ENCODE measurements at regions not wholly inside any gene's neighbourhood (a gene's known extent, or its start where the extent isn't known, plus 50 kb on each side); places are given as distances from the start of the nearest gene placed in this dataset.

DNA sequence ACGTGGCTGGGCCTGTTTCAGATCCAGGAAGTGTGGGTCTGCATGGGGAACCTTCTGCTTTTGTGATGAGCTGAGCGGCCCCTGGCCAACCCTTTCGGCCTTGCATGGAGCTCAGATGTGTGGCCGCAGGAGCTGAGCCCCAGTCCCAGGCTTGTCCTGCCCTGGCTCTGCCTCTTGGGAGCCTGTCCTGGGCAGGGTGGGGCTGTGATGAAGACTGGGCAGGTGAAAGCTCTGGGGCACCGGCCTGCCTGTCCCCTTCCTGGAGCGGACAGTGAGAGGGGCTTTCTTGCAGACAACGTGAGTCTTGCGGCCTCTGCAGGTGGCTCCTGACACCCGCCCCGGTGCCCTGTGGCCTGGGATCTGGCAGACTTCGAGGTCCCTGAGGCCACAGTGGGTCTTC lies 1296.6 kb downstream of the BRD1 start:
- no peaks in the 10 kb centered on the region for H4K20me1 ChIP-seq (ENCODE audit: insufficient read depth, low read length, poor library complexity, severe bottlenecking)
- H3K79me2 ChIP-seq (ENCODE audit: insufficient read depth, low read length): no peaks in the 10 kb centered on the region
- H3K27me3 ChIP-seq (ENCODE audit: insufficient read depth, low read length, poor library complexity, severe bottlenecking): no peaks in the 10 kb centered on the region
- TF ChIP-seq, protein P1, sequence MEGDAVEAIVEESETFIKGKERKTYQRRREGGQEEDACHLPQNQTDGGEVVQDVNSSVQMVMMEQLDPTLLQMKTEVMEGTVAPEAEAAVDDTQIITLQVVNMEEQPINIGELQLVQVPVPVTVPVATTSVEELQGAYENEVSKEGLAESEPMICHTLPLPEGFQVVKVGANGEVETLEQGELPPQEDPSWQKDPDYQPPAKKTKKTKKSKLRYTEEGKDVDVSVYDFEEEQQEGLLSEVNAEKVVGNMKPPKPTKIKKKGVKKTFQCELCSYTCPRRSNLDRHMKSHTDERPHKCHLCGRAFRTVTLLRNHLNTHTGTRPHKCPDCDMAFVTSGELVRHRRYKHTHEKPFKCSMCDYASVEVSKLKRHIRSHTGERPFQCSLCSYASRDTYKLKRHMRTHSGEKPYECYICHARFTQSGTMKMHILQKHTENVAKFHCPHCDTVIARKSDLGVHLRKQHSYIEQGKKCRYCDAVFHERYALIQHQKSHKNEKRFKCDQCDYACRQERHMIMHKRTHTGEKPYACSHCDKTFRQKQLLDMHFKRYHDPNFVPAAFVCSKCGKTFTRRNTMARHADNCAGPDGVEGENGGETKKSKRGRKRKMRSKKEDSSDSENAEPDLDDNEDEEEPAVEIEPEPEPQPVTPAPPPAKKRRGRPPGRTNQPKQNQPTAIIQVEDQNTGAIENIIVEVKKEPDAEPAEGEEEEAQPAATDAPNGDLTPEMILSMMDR (conservative IDR thresholded peaks at IDR 0.05; ENCODE audit: low read length): no peak
- no peak for TF ChIP-seq EZH2phosphoT487 (IDR thresholded peaks at IDR 0.05; ENCODE audit: borderline replicate concordance)
- no peak overlapping the region for H3K4me3 ChIP-seq (ENCODE audit: low read length, poor library complexity, severe bottlenecking)
- H3K9me3 ChIP-seq (ENCODE audit: insufficient read depth, low read depth, low read length): no peaks in the 10 kb centered on the region; the same call in 1 of the 2 replicates
- H3K36me3 ChIP-seq (ENCODE audit: insufficient read depth, low read length): no peaks in the 10 kb centered on the region
- no peaks in the 10 kb centered on the region for H3F3A ChIP-seq (ENCODE audit: low read depth)
- H3K9ac ChIP-seq (ENCODE audit: low read depth, low read length, poor library complexity, severe bottlenecking): no peak overlapping the region
- no peak overlapping the region for H2AFZ ChIP-seq (ENCODE audit: low read length)
- H3K4me1 ChIP-seq (ENCODE audit: insufficient read depth, low read length, poor library complexity, severe bottlenecking): no peaks in the 10 kb centered on the region
- no peak overlapping the region for H3K4me2 ChIP-seq (ENCODE audit: low read depth, low read length, poor library complexity, severe bottlenecking)
- H3K9me2 ChIP-seq (replicated peaks; ENCODE audit: low read depth, low read length): no peaks in the 10 kb centered on the region

DNA sequence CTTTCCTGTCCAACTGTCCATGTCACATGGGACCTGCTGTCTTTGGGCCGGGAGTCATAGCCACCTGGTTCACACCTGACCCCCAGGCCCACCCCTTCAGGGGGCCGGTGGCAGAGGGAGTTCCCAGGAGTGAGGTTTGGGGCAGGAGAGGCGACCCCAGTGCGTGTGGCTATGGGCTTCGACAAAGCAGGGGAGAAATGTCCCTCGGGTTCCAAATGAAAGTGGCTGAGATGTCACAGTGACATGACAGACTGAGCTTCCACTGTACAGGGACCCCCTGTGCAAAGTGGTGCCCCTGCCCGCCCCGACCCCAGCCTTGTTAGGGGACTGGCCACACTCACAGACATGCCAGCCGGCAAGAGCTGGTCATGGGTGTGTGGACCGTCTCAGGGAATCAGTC lies 1297.0 kb downstream of the BRD1 start:
- no peaks in the 10 kb centered on the region; the same call in 1 of the 2 replicates for H3K9me3 ChIP-seq (ENCODE audit: insufficient read depth, low read depth, low read length)
- TF ChIP-seq EZH2phosphoT487 (IDR thresholded peaks at IDR 0.05; ENCODE audit: borderline replicate concordance): no peak
- TF ChIP-seq, protein P1 (conservative IDR thresholded peaks at IDR 0.05; ENCODE audit: low read length): no peak
- H3F3A ChIP-seq (ENCODE audit: low read depth): no peaks in the 10 kb centered on the region
- no peaks in the 10 kb centered on the region for H3K36me3 ChIP-seq (ENCODE audit: insufficient read depth, low read length)
- no peaks in the 10 kb centered on the region for H4K20me1 ChIP-seq (ENCODE audit: insufficient read depth, low read length, poor library complexity, severe bottlenecking)
- no peaks in the 10 kb centered on the region for H3K79me2 ChIP-seq (ENCODE audit: insufficient read depth, low read length)
- no peaks in the 10 kb centered on the region for H3K27me3 ChIP-seq (ENCODE audit: insufficient read depth, low read length, poor library complexity, severe bottlenecking)
- H3K9ac ChIP-seq (ENCODE audit: low read depth, low read length, poor library complexity, severe bottlenecking): no peak overlapping the region
- no peak overlapping the region for H3K4me2 ChIP-seq (ENCODE audit: low read depth, low read length, poor library complexity, severe bottlenecking)
- no peaks in the 10 kb centered on the region for H3K4me1 ChIP-seq (ENCODE audit: insufficient read depth, low read length, poor library complexity, severe bottlenecking)
- H3K9me2 ChIP-seq (replicated peaks; ENCODE audit: low read depth, low read length): no peaks in the 10 kb centered on the region
- no peak overlapping the region for H2AFZ ChIP-seq (ENCODE audit: low read length)
- H3K4me3 ChIP-seq (ENCODE audit: low read length, poor library complexity, severe bottlenecking): no peak overlapping the region

DNA sequence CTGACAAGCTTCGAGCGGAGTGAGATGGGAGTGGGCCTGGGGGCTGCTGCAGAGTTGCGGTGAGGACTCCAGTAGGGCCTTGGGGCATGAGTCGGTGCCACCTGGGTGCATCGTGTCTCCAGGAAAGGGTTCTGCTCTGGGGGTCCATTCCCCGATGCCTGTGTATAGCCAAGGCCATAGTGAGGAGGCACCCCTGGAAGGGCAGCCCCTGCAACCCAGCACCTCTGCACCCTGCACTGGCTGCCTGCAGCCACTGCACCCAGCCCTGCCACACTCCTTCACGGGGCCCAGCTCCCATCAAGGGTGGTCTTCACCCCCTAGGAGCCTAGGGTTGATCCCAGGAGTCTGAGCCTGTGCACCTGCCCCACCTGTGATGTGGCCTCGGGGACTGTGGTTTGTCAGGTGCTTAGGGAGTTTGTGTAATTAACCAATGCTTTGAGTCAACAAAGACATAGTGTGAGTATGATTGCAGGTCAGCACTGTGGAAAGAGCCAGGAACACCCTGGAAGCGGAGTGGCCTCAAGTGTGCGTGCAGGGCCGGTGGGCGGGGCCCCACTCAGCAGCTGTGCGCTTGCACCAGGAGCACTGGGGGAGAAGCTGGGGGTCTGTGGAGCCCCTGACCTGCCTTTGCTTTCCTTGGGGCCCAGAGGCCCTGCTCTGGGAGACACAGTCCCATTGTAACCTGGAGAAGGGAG lies 1299.3 kb downstream of the BRD1 start:
- H3K4me3 ChIP-seq (ENCODE audit: low read length, poor library complexity, severe bottlenecking): no peak overlapping the region
- H3K9ac ChIP-seq (ENCODE audit: low read depth, low read length, poor library complexity, severe bottlenecking): no peak overlapping the region
- no peaks in the 10 kb centered on the region for H3K27me3 ChIP-seq (ENCODE audit: insufficient read depth, low read length, poor library complexity, severe bottlenecking)
- no peaks in the 10 kb centered on the region; the same call in 1 of the 2 replicates for H3K9me3 ChIP-seq (ENCODE audit: insufficient read depth, low read depth, low read length)
- no peaks in the 10 kb centered on the region for H4K20me1 ChIP-seq (ENCODE audit: insufficient read depth, low read length, poor library complexity, severe bottlenecking)
- H3K4me1 ChIP-seq (ENCODE audit: insufficient read depth, low read length, poor library complexity, severe bottlenecking): no peaks in the 10 kb centered on the region
- no peaks in the 10 kb centered on the region for H3K9me2 ChIP-seq (replicated peaks; ENCODE audit: low read depth, low read length)
- H3K36me3 ChIP-seq (ENCODE audit: insufficient read depth, low read length): no peaks in the 10 kb centered on the region
- H2AFZ ChIP-seq (ENCODE audit: low read length): no peak overlapping the region
- no peaks in the 10 kb centered on the region for H3F3A ChIP-seq (ENCODE audit: low read depth)
- H3K4me2 ChIP-seq (ENCODE audit: low read depth, low read length, poor library complexity, severe bottlenecking): no peak overlapping the region
- TF ChIP-seq, protein P1 (conservative IDR thresholded peaks at IDR 0.05; ENCODE audit: low read length): no peak
- TF ChIP-seq EZH2phosphoT487 (IDR thresholded peaks at IDR 0.05; ENCODE audit: borderline replicate concordance): no peak
- no peaks in the 10 kb centered on the region for H3K79me2 ChIP-seq (ENCODE audit: insufficient read depth, low read length)
